CD14-positive monocyte (primary cell): ENCODE measurements at regions not wholly inside any gene's neighbourhood (a gene's known extent, or its start where the extent isn't known, plus 50 kb on each side); places are given as distances from the start of the nearest gene placed in this dataset.

Source experiments
- DNase-seq, 3 donors: peaks; one replicate each; pipeline ENCODE4 v3.0.0-alpha.2; 2011 to 2022
- H2AFZ ChIP-seq: 2 replicates; pipeline ENCODE4 v1.6.0; 2012; ENCODE audit warnings: mild to moderate bottlenecking, low read depth, low read length, inconsistent platforms; ENCODE audit not compliant: insufficient read depth, poor library complexity, severe bottlenecking
- H3K27ac ChIP-seq, 2 donors: 1 replicate in 1 of 2; 2 replicates in 1 of 2; pipeline ENCODE4 v1.5.1; 2012 to 2013; ENCODE audit warnings: low read length in 2 of 2, control low read depth in 1 of 2, inconsistent platforms in 1 of 2, low read depth in 1 of 2, mild to moderate bottlenecking in 1 of 2
- H3K27me3 ChIP-seq, 2 donors: one replicate each; pipeline versions ENCODE4 v1.6.0 to v1.6.1; 2011 to 2013; ENCODE audit warnings: low read length in 2 of 2; ENCODE audit not compliant: control insufficient read depth in 2 of 2, insufficient read depth in 2 of 2
- H3K36me3 ChIP-seq, 2 donors: replicated peaks in 1 of 2; 1 replicate in 1 of 2; 2 replicates in 1 of 2; pipeline versions ENCODE4 v1.5.1 to v1.6.1; 2012 to 2013; ENCODE audit warnings: low read length in 2 of 2, control low read depth in 1 of 2, inconsistent platforms in 1 of 2, mild to moderate bottlenecking in 1 of 2; ENCODE audit not compliant: insufficient read depth in 2 of 2, control insufficient read depth in 1 of 2
- H3K4me1 ChIP-seq, 2 donors: 1 replicate in 1 of 2; 2 replicates in 1 of 2; pipeline versions ENCODE4 v1.5.1 to v1.6.1; 2012 to 2013; ENCODE audit warnings: low read length in 2 of 2, control low read depth in 1 of 2, inconsistent platforms in 1 of 2, mild to moderate bottlenecking in 1 of 2, moderate library complexity in 1 of 2; ENCODE audit not compliant: insufficient read depth in 2 of 2, control insufficient read depth in 1 of 2
- H3K4me2 ChIP-seq: replicated peaks from 2 replicates; pipeline ENCODE3; 2012; ENCODE audit warnings: low read length, moderate library complexity, mild to moderate bottlenecking; ENCODE audit not compliant: poor library complexity, severe bottlenecking; ENCODE audit errors: extremely low read depth
- H3K4me3 ChIP-seq, 3 experiments: fragments of 200-600 bp in 1 of 3; sonication (generic) in 1 of 3; replicated peaks in 1 of 3; 1 replicate in 2 of 3; 2 replicates in 1 of 3; pipeline ENCODE4 v1.5.1; 2011 to 2013; ENCODE audit warnings: low read length in 3 of 3, mild to moderate bottlenecking in 3 of 3, control low read depth in 2 of 3, low read depth in 2 of 3, inconsistent platforms in 1 of 3, moderate library complexity in 1 of 3
- H3K79me2 ChIP-seq: 2 replicates; pipeline ENCODE4 v1.6.0; 2012; ENCODE audit warnings: mild to moderate bottlenecking, control low read depth, inconsistent platforms, low read length, moderate library complexity; ENCODE audit not compliant: insufficient read depth
- H3K9ac ChIP-seq: 2 replicates; pipeline ENCODE4 v1.6.0; 2017; ENCODE audit warnings: low read length, mild to moderate bottlenecking; ENCODE audit not compliant: insufficient read depth, poor library complexity, severe bottlenecking
- H3K9me3 ChIP-seq, 2 donors: replicated peaks in 1 of 2; 1 replicate in 1 of 2; 2 replicates in 1 of 2; pipeline versions ENCODE4 v1.5.1 to v1.6.1; 2012 to 2013; ENCODE audit warnings: low read length in 2 of 2, control low read depth in 1 of 2; ENCODE audit not compliant: control insufficient read depth in 1 of 2, insufficient read depth in 1 of 2
- H4K20me1 ChIP-seq: 2 replicates; pipeline ENCODE4 v1.6.0; 2012; ENCODE audit warnings: mild to moderate bottlenecking, low read length, control low read depth, moderate library complexity; ENCODE audit not compliant: insufficient read depth
- H3K27ac Mint-ChIP-seq, 7 donors: one replicate each; pipeline ENCODE4 v1.8.0; 2020; ENCODE audit warnings: mild to moderate bottlenecking in 7 of 7, mixed read lengths in 7 of 7, moderate library complexity in 6 of 7, inconsistent platforms in 2 of 7
- H3K27me3 Mint-ChIP-seq, 3 donors: one replicate each; pipeline ENCODE4 v1.8.0; 2021 to 2022; ENCODE audit warnings: low read depth in 3 of 3, mild to moderate bottlenecking in 3 of 3, mixed read lengths in 3 of 3, moderate library complexity in 3 of 3, inconsistent platforms in 1 of 3
- H3K36me3 Mint-ChIP-seq, 2 donors: one replicate each; pipeline ENCODE4 v1.8.0; 2020; ENCODE audit warnings: mixed read lengths in 2 of 2, inconsistent platforms in 1 of 2, mild to moderate bottlenecking in 1 of 2
- H3K4me1 Mint-ChIP-seq: one replicate; pipeline ENCODE4 v1.8.0; 2020; ENCODE audit warnings: mild to moderate bottlenecking, mixed read lengths
- H3K4me3 Mint-ChIP-seq, 2 donors: one replicate each; pipeline ENCODE4 v1.8.0; 2020; ENCODE audit warnings: mild to moderate bottlenecking in 2 of 2, mixed read lengths in 2 of 2, moderate library complexity in 1 of 2
- H3K9me3 Mint-ChIP-seq, 7 donors: one replicate each; pipeline ENCODE4 v1.8.0; 2020 to 2022; ENCODE audit warnings: mixed read lengths in 7 of 7, mild to moderate bottlenecking in 6 of 7, moderate library complexity in 6 of 7, inconsistent platforms in 2 of 7
- CTCF ChIP-seq: fragments of 200-600 bp; IDR thresholded peaks from one replicate; pipeline ENCODE4 v1.8.0; 2022; ENCODE audit warnings: antibody characterized with exemption, mild to moderate bottlenecking
- WGBS: methylation state at CpG from one replicate; pipeline ENCODE4 v1.1.5; 2013; ENCODE audit warnings: missing lambda C conversion rate; ENCODE audit not compliant: insufficient coverage; 5-methylcytosine and 5-hydroxymethylcytosine counted together
- intact Hi-C, 2 donors: fragments of 100-400 bp; cut with micrococcal nuclease; formaldehyde crosslinking; loops; one replicate each; pipeline versions ENCODE4 v1.15.0 to v1.15.1; 2023

GRCh38 chr4:123676071-123676889 is 279.7 kb downstream of the SPRY1 start:
- Histone ChIP-seq H3K27me3 (peaks cover 12 to 16% of the 10 kb centered on the region in 2 donors), H3K4me1 (peaks cover 4 to 9% of the 10 kb centered on the region in 2 donors), H3K79me2 (no peaks in the 10 kb centered on the region), H3K4me2 (no peak overlapping the region), H4K20me1 (no peaks in the 10 kb centered on the region), H2AFZ (no peak overlapping the region), H3K36me3 (no peaks in the 10 kb centered on the region), H3K27ac (no peak overlapping the region), H3K4me3 (no peak overlapping the region), H3K9me3 (no peaks in the 10 kb centered on the region), H3K9ac (no peak overlapping the region)
- no peaks in the 10 kb centered on the region for H3K36me3 Mint-ChIP-seq
- intact Hi-C loops = no loop called here
- peaks cover 13% of the 10 kb centered on the region for H3K4me1 Mint-ChIP-seq
- DNase-seq = no peak
- no CpG with 5 or more reads among the region's 5 CpGs for WGBS
- no peak overlapping the region for H3K27ac Mint-ChIP-seq
- H3K9me3 Mint-ChIP-seq = peaks cover 0 to 1% (median 0%) of the 10 kb centered on the region in 7 donors
- no peak for TF ChIP-seq CTCF
- H3K4me3 Mint-ChIP-seq = no peak overlapping the region
- peaks cover 10 to 18% (median 17%) of the 10 kb centered on the region in 3 donors for H3K27me3 Mint-ChIP-seq

- Mint-ChIP-seq H3K9me3 (peaks cover 0 to 1% (median 0%) of the 10 kb centered on the region in 7 donors), H3K27me3 (peaks cover 10 to 18% (median 15%) of the 10 kb centered on the region in 3 donors), H3K4me3 (no peak overlapping the region), H3K27ac (no peak overlapping the region), H3K4me1 (peaks cover 9% of the 10 kb centered on the region), H3K36me3 (no peaks in the 10 kb centered on the region)
- TF ChIP-seq CTCF = no peak
- Histone ChIP-seq H3K4me3 (no peak overlapping the region), H3K79me2 (no peaks in the 10 kb centered on the region), H3K36me3 (no peaks in the 10 kb centered on the region), H3K9ac (no peak overlapping the region), H3K4me2 (no peak overlapping the region), H3K27me3 (peaks cover 10 to 16% of the 10 kb centered on the region in 2 donors), H2AFZ (no peak overlapping the region), H3K27ac (no peak overlapping the region), H4K20me1 (no peaks in the 10 kb centered on the region), H3K9me3 (no peaks in the 10 kb centered on the region), H3K4me1 (peaks cover 4 to 9% of the 10 kb centered on the region in 2 donors)
- WGBS = 100% methylated on average over 4 of the region's 7 CpGs
- intact Hi-C loops = no loop called here
- DNase-seq = no peak
Measured at GRCh38 chr4:123676890-123677229, 280.3 kb downstream of the SPRY1 start.
